Heart right ventricle (tissue), 16 donors: ENCODE measurements at regions not wholly inside any gene's neighbourhood (a gene's known extent, or its start where the extent isn't known, plus 50 kb on each side); places are given as distances from the start of the nearest gene placed in this dataset.

Source experiments
- ATAC-seq, 8 donors: fragments of 200-7000 bp; cut with Tn5 transposase; one replicate each; pipeline ENCODE4 v1.9.1; 2020; ENCODE audit warnings: mild to moderate bottlenecking in 8 of 8, moderate library complexity in 8 of 8, moderate number of reproducible peaks in 1 of 8
- DNase-seq, 2 donors: peaks; one replicate each; pipeline ENCODE4 v3.0.0-alpha.2; 2020
- H3K27ac ChIP-seq, 10 donors: fragments of 200-600 bp; sonication (generic) in 2 of 10; one replicate each; pipeline versions ENCODE4 v1.5.0 to v1.8.0; 2020 to 2022; ENCODE audit warnings: mild to moderate bottlenecking in 3 of 10
- H3K27me3 ChIP-seq, 7 donors: fragments of 200-600 bp; one replicate each; pipeline ENCODE4 v1.8.0; 2021 to 2022; ENCODE audit warnings: mild to moderate bottlenecking in 2 of 7
- H3K36me3 ChIP-seq, 9 donors: fragments of 200-600 bp; sonication (generic) in 1 of 9; one replicate each; pipeline versions ENCODE4 v1.5.0 to v1.8.0; 2020 to 2022; ENCODE audit warnings: mild to moderate bottlenecking in 2 of 9
- H3K4me1 ChIP-seq, 9 donors: fragments of 200-600 bp; sonication (generic) in 1 of 9; one replicate each; pipeline versions ENCODE4 v1.5.0 to v1.8.0; 2020 to 2022; ENCODE audit warnings: mild to moderate bottlenecking in 4 of 9
- H3K4me3 ChIP-seq, 10 donors: fragments of 200-600 bp; sonication (generic) in 2 of 10; one replicate each; pipeline versions ENCODE4 v1.5.0 to v1.8.0; 2020 to 2022; ENCODE audit warnings: mild to moderate bottlenecking in 7 of 10, moderate library complexity in 2 of 10
- H3K9me3 ChIP-seq, 11 donors: fragments of 200-600 bp in 10 of 11; sonication (generic) in 2 of 11; one replicate each; pipeline versions ENCODE4 v1.5.0 to v1.8.0; 2013 to 2022; ENCODE audit warnings: mild to moderate bottlenecking in 2 of 11, control low read depth in 1 of 11, moderate library complexity in 1 of 11
- WGBS, 2 donors: extraction: QIAGEN DNeasy Blood & Tissue Kit; methylation state at CpG; one replicate each; pipeline ENCODE4 v1.1.7; 2013; ENCODE audit warnings: inconsistent platforms in 1 of 2; 5-methylcytosine and 5-hydroxymethylcytosine counted together
- intact Hi-C, 10 donors: fragments of 100-400 bp; cut with DNase I; formaldehyde crosslinking; loops; one replicate each; pipeline versions ENCODE4 v1.11.1 to v1.14.2; 2022
- TF ChIP-seq, protein P1 (sequence below), 9 donors: fragments of 200-600 bp; sonication (generic) in 2 of 9; IDR thresholded peaks; one replicate each; pipeline versions ENCODE4 v1.5.0 to v1.8.0; 2021 to 2022; ENCODE audit warnings: antibody characterized with exemption in 9 of 9, mild to moderate bottlenecking in 5 of 9, moderate library complexity in 1 of 9
- donor health status: Arrhythmogenic right ventricular cardiomyopathy.
- donor health status: ischemic (EF 13 %, LVEDD 7.1; RV severe dilation, severe dysfunction).
- donor health status: healthy with polysubstance abuse.
- donor health status: DM: no; HTN: yes; CAD: no.
- donor health status: DM: no; HTN: no; CAD: no.
- donor health status: ischemic (EF 25% LVEDD 6.9; RV normal size, moderate dysfunction).
- donor health status: ischemic (EF 25% LVEDD 5.7; RV mildly dilated, moderate dysfunction).
- donor health status: healthy.
- donor health status: DM: yes; HTN: yes; CAD: no.
- donor health status: Ischemic cardiomyopathy.
- donor health status: ischemic (EF 35%, LVEDD 5.7; RV mildly dilated, moderate dysfunction).
- donor health status: nonischemic (EF 11% LVEDD 7.7; RV severe dilation, severe dysfunction).
- donor health status: DM: yes; HTN: yes; CAD: no.
- donor health status: PGD.
- donor health status: ischemic (EF 29% LVEDD 5.4; RV normal size, mild dysfunction).
- donor health status: nonischemic (EF 23%, LVEDD 6.1; RV moderate dilation, normal function).

DNA sequence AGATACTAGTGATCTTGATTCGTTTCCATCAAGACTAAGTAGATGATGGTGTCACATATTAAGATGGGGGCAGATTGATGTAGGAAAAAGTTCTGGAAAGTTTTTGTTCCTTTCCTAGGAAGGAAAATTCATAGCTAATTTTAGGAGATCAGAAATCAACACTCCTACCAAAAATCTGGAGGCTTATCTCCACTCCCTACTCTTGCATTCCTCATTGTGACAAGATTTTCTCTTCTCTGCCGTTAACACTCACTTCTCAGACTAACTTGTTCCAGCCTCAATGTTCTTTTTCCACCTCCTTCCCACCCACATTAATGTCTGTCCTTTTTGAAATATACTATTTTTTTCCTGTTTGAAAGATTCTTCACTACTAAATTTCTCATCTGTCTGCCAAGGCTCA is 851.9 kb upstream of the GHITM start:
- TF ChIP-seq, protein P1, sequence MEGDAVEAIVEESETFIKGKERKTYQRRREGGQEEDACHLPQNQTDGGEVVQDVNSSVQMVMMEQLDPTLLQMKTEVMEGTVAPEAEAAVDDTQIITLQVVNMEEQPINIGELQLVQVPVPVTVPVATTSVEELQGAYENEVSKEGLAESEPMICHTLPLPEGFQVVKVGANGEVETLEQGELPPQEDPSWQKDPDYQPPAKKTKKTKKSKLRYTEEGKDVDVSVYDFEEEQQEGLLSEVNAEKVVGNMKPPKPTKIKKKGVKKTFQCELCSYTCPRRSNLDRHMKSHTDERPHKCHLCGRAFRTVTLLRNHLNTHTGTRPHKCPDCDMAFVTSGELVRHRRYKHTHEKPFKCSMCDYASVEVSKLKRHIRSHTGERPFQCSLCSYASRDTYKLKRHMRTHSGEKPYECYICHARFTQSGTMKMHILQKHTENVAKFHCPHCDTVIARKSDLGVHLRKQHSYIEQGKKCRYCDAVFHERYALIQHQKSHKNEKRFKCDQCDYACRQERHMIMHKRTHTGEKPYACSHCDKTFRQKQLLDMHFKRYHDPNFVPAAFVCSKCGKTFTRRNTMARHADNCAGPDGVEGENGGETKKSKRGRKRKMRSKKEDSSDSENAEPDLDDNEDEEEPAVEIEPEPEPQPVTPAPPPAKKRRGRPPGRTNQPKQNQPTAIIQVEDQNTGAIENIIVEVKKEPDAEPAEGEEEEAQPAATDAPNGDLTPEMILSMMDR (IDR thresholded peaks at IDR 0.05), result no peak
- H3K36me3 ChIP-seq, result no peaks in the 10 kb centered on the region
- peaks cover 0 to 29% (median 0%) of the 10 kb centered on the region in 11 donors for H3K9me3 ChIP-seq
- ATAC-seq (no peak), DNase-seq (no peak)
- no peaks in the 10 kb centered on the region for H3K27me3 ChIP-seq
- H3K4me1 ChIP-seq, result no peaks in the 10 kb centered on the region
- WGBS, 2 donors, result 68 to 70% methylated on average over 2 of the region's 2 CpGs
- no peak overlapping the region for H3K27ac ChIP-seq
- intact Hi-C loops, result no loop called here
- H3K4me3 ChIP-seq, result no peak overlapping the region

DNA sequence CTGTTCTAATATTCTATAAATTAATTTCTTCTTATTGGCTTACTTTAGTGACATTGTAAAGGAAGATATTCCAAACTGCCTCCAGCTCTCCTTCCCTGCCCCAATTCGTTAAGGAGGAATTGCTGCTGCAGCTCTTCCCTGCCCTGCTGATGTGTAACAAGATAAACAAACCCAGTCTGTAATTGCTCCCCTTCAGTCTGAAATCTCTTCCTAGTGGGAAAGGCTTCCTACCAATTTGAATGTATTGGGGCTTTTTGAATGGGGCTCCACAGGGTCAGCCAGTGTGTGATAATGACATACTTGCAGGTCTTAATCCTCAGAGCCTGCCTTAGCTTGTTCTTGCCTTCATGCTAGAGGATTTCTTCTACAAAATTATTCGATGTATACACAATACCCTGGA is 849.9 kb upstream of the GHITM start:
- Histone ChIP-seq H3K4me1 (no peaks in the 10 kb centered on the region), H3K36me3 (no peaks in the 10 kb centered on the region), H3K4me3 (no peak overlapping the region), H3K9me3 (peaks cover 0 to 14% (median 0%) of the 10 kb centered on the region in 11 donors), H3K27ac (no peak overlapping the region), H3K27me3 (no peaks in the 10 kb centered on the region)
- DNase-seq (no peak), ATAC-seq (no peak)
- 32 to 42% methylated on average over 2 of the region's 2 CpGs for WGBS, 2 donors
- intact Hi-C loops, result no loop called here
- TF ChIP-seq, protein P1 (IDR thresholded peaks at IDR 0.05), result no peak

DNA sequence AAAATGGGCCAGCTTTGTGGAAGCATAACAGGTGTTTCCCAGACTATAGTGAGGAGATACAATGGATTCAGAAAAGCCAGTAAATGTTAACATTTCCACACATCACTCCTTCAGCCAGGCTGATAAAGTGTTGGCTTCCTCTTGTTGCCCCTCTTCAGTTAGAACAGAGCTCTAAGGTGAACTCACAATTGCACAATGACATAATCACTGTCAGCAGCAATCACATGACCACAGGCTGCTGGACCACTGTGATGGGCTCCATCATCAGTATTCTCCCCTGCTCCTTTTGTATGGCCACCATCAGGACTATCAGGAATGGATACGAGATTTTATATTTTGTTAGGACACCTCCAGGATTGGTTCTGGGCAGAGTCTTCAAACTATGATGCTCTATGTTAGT is 849.4 kb upstream of the GHITM start:
- H3K27ac ChIP-seq, result no peak overlapping the region
- ATAC-seq (no peak), DNase-seq (no peak)
- no peaks in the 10 kb centered on the region for H3K4me1 ChIP-seq
- peaks cover 0 to 18% (median 0%) of the 10 kb centered on the region in 11 donors for H3K9me3 ChIP-seq
- TF ChIP-seq, protein P1 (IDR thresholded peaks at IDR 0.05), result no peak
- no peaks in the 10 kb centered on the region for H3K27me3 ChIP-seq
- no peak overlapping the region for H3K4me3 ChIP-seq
- intact Hi-C loops, result no loop called here
- WGBS, 2 donors, result 64 to 79% methylated on average over 1 of the region's 1 CpG
- H3K36me3 ChIP-seq, result no peaks in the 10 kb centered on the region

DNA sequence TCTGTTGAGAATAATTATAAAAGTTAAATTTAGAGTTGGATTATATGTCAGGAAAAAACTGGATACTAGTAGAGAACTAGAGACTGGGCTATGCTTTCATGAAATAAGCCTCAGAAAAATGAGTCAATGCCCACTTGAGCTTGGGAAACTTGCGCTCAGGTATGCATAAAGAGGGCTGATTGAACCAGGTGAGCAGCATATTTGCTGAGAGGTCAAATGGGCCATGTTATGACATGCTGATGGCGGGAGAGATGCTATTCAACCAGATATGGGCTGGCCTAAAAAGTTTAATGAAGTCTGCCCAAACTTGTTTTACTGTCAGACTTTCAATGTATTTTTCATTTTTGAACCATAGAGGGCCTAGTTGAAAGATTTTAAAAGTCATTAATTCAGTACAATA is 837.6 kb upstream of the GHITM start:
- intact Hi-C loops, result no loop called here
- DNase-seq (no peak), ATAC-seq (no peak)
- H3K27me3 ChIP-seq, result no peaks in the 10 kb centered on the region
- H3K27ac ChIP-seq, result no peak overlapping the region
- 93 to 95% methylated on average over 2 of the region's 2 CpGs for WGBS, 2 donors
- TF ChIP-seq, protein P1 (IDR thresholded peaks at IDR 0.05), result no peak
- H3K4me3 ChIP-seq, result no peak overlapping the region
- peaks cover 0 to 4% (median 0%) of the 10 kb centered on the region in 11 donors for H3K9me3 ChIP-seq
- no peaks in the 10 kb centered on the region for H3K36me3 ChIP-seq
- no peaks in the 10 kb centered on the region for H3K4me1 ChIP-seq
